ENCODE measurements at regions not wholly inside any gene's neighbourhood (a gene's known extent, or its start where the extent isn't known, plus 50 kb on each side); places are given as distances from the start of the nearest gene placed in this dataset.
"Not testable (repeated sequence)": the region's sequence is repeated elsewhere in the genome, so short reads cannot be mapped to it uniquely, and the experiment has no call there.

DNA sequence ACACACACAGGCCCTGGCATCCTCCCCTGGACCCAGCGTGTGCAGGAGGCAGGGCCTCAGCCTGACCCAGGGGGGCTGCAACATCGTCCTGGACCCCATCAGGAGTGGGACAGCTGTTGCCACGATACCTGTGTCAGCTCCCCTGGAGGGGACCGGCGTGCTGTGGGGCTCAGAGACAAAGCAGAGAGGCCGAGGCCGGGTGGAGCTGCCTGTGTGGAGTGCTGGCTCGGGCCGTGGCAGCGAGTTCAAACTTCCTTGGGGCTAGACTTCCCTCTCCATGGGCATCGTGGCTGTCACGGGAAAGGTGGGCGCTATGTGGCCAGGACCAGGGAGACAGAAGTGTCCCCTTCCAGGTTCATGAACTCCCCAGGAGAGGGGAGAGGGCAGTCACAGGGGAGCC is 155.0 kb upstream of the SFSWAP start:
- DNase-seq, result no peak

DNA sequence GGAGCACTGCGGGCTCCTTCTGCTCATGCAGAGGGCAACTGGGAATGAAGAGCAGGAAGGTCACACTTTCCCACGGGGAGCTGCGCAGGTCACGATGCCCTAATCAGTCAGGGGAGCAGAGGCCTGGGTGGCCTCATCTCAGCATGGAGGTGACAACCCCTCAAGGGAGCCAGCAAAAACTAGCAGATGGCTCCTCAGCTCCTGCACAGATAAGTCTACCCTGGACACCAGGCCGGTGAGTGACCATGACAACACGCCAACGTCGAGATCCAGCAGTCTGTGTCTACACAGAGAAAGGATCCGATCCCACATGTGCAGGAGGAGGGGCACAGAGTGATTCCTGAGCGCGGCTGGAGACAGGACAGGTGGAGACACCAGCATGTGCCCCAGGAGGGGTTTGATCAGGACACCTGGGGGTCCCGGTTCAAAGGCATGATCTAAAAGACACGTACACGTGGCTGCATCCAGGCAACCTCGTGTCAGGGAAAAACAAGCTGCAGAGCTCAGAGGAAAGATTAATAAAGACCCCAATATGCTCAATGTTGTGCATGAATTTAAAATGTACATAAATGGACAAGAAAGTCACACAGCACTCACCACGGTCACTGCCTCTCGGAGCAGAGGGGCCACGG is 153.7 kb upstream of the SFSWAP start:
- no peak for DNase-seq

DNA sequence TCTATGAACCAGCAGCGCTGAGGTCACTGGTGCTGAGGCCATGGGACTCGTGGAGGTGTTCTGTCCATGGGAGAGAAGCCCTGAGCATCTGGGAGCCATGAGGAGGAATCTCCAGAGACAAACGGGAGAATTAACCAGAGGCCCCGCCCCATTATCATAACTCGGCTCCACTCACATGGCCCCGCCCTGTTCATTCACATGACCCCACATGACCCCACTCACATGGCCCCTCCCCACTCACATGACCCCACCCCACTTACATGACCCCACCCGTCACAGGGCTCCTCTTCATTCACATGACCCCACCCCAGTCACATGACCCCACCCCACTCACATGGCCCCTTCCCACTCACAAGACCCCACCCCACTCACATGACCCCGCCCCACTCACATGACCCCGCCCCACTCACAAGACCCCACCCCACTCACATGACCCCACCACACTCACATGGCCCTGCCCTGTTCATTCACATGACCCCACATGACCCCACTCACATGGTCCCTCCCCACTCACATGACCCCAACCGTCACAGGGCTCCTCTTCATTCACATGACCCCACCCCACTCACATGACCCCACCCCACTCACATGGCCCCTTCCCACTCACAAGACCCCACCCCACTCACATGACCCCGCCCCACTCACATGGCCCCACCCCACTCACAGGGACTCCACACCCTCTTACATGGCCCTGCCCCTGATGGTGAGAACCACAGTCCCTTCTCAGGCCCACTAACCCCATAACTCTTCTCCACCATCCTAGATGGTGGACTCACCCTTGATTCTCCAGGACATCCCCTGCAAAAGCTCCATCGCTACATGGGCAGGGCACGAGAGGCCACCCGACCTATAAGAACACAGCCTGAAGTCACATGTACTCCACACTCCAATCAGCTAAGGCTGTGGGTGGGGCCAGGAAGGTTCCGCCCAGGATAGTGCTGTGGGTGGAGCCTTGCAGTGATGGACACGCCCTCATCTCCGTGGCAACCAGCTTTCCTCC is 151.1 kb upstream of the SFSWAP start:
- no peak for DNase-seq

DNA sequence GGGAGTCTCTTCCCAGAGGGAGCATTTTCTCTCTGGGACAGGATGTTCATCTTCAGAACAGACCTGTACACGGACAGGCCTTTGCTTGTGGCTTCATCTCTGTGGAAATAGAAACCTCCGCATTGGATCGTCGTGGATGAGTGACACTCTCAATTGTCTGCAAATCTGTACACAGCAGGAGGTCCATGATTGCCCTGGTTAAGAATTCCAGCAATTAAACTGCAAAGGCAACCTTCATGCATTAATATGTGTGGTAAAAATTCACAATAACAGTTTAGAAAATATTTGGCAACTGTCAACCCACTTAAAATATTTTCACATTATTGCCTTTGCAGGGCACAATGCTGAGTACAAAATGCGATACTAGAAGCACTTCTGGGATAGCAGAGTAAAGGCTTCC is 149.8 kb upstream of the SFSWAP start:
- DNase-seq, result no peak

DNA sequence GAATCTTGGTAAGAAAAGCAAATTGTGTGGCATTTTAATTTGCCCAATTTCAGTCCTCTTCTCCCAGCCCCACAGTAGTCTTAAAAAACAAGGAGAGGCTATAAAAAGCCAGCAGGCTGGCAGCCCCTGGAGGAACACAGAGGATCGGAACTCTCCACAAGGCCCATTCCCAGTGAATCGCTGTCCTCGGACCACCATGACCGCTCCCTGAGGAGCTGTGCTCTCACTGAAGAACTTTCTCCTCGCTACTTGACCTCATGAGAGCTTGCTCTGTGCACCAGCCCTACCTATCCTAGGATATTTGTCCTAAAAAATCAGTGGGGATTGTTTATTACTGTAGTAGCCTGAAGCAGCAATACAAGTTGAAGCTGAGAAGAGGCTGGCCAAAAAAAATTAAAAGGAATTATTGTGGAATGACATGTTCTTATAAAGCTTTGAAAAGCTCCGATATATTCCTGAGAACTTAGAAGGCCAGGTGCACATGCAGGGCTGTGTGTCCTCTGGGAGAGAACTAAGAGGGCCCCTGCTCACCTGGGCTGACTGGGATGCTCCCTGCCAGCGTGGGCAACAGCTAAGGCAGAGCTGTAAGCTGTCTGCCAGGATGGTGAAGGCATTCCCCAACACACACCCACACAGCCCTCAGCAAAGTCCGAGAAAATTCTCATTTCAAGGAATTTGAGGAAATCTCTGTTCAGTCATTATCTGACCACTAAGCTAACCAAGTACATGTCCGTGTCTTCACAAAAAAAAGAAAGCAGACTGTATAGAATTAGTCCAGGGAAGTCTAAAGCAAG is 148.8 kb upstream of the SFSWAP start:
- no peak for DNase-seq

DNA sequence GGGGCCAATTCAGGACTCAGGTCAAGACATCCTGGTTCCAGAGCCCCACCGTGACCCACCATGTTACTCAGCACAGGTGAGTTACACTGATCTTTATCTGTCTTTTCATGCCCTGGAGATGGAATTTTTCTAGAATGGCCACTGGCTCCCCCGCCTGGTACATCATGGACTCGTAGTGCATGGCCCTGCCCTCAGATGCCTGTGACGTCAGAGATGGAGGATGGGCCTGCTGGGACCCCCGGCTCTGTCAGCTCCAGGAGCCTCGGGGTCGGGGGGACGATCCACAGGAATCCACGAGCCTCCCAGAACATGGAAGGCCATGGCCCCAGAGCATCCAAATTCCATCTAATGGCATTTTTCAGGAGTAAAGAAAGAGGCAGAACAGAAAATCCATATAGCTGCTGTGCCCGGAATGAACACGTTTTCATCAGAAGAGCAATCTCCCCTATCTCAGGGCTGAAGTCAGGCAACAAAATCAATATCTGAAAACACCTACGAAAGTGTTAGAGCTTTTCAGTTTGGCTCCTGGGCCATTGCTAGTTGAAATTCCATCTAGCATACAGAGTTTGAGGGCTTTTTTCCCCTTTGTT is 146.7 kb upstream of the SFSWAP start:
- DNase-seq, result not testable (repeated sequence)

DNA sequence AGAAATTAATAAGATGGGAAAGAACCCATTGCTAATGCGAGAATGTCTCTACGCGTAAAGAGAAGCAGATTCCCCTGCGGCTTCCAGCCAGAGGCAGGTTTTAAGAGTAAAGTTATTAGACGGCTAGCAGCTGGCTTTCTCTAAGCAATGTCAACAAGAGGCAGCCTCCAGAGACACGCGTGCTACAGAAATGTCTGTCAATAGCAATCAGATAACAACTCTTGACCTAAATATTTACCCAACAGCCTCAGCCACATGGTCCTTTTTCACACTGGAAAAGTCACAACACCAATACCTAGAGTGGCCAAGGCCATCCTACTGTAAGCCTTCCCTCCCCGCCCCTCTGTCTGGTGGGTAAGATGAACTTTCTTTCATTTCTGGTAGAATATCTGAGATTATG is 146.0 kb upstream of the SFSWAP start:
- DNase-seq, result no peak

DNA sequence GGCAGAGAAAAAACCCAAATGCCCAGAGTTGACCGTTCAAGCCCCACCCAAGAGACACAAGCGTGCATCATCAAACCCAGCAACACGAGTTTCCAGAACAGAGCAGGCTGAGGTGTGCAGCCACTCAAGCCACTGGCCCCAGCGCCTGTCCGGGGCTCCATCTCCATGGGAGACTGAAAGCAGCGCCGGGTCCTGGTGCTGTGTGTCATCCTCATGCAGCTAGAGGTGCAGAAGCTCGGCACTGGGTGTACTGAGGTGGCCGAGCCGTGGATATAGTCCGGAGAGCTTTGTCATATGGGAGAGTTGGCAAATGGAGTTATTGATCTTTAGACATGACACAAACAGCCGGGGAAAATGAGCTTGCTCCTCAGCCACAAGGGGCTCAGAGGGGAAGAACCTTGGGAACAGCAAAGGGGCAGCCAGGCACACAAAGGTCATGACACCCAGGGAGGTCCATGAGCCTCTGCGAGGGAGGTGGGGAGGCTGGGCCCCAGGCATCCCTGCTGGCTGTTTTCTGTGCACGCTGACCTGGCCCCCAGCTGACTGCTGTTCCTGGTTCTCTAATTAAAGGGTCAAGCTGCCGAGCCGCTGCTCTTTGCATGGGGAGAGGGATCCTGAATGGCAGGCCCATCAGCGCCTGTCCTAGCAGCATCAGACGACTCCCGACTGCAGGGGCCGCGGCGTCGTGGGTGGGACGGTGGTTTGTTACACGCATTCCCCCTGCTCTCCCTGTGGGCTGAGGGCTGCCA is 145.4 kb upstream of the SFSWAP start:
- no peak for DNase-seq

DNA sequence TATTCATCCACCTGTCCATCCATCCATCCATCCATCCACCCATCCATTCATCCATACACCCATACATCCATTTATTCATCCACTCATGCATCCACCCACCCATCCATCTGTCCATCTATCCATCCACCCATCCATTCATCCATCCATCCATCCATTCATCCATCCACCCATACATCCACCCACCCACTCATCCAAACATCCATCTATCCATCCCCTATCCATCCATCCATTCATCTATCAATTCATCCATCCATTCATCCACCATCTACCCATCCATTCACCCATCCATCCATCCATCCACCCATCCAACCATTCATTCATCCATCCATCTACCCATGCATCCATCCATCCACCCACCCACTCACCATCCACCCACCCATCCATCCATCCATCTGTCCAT is 142.6 kb upstream of the SFSWAP start:
- DNase-seq, result no peak

DNA sequence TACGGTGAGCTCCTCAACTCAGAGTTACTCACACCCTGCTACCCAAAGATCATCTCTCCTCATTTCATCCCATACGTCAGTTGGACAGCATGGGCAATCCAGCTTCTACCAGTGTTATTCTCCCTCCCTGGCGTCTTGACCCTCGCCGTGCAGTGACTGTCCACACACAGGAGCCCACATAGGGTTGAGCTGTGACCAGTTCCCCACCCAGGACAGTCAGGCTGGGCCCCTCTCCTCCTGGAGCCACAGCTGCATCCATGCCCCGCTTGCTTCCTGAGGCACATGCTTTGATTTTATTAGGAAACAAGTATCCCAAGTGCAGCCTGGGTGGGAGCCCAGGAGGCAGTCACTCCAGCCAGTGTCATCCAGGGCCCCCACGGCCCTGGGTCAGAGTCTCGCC is 140.3 kb upstream of the SFSWAP start:
- DNase-seq, result no peak

DNA sequence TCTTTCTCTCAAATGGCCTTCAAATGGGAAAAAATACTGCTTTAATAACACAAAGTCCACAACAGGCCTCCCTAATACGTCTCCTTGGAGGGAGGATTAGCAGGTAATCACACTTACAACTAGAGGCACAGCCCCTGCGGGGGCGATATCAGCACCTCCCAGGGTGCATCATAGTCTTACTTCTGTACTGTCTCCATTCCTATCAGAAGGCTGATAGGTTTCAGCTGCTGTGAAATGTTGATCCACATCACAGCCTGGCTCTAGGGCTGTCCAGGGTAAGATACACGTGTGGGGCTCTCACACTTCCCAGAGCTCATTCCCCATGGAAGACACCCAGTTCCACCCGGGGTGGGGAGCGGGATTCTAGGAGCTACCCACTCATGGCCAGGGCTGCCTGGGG is 139.1 kb upstream of the SFSWAP start:
- DNase-seq, result no peak

DNA sequence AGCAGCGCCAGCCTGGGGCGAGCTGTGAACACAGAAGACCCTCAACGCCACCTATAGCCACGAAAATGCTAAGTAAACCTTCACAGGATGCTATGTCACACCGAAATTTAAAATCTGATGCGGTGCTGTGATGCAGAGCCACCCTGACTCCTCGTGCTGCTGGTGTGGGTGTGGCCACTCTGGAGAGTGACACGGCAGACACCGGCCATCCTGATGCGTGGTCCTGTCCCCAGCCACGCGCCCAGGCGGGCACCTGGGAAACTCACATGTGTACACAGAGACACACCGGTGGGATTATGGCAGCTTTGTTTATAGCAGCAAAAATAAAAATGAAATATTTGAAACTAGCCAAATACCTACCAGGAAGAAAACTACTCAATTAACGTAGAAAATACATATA is 138.3 kb upstream of the SFSWAP start:
- DNase-seq, result no peak

DNA sequence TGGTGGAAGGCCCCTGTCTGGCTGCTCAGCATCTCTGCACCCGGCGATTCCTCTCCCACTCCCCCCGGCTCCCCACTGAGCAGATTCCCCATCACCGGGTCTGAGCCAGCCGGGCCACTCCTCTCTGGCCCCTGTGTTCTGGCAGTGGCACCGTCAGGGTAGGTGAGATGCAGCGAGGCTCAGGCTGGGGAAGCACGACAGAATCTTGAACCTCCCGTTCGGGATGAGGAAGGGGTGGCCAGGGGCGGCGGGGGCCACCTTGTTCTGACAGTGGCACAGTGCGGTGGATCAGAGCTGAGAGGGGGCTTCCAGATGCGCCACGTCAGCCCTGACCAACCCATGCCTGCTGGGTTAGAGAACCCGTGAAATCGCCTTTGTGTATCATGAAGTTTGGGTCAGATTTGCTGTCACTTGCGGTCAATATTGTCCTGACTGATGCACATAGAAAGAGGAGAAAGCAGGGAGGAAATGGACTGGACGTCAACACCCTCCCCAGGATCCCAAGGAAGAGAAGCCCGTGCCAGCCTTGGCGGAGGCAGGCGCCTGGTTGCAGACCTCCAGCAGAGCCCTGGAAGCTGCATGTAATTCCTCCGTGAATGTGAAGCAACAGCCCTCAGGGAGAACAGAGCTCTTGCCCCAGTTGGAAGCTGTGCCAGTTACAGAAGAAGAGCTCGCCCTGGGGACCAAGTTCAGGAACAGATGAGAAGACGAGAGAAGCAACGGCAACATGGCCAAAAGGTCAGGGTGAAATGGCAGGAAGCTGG is 137.1 kb upstream of the SFSWAP start:
- DNase-seq, result no peak

DNA sequence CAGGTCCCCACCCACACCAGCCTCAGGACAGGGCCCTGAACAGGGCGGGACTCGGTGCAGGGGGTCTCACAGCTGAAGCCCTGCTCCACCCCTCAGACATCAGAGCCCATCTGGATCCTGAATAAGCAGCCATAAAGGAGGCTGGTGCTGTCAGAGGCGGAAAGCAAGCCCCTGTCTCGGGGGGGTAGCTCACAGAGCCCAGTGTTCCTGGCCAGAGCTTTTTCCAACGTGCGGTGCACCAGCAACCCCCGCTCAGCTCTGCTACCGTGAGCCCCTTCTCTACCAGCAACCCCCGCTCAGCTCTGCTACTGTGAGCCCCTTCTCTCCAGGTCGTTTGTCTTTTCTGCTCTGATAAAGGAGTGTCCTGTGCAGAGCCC is 136.5 kb upstream of the SFSWAP start:
- DNase-seq, result no peak

DNA sequence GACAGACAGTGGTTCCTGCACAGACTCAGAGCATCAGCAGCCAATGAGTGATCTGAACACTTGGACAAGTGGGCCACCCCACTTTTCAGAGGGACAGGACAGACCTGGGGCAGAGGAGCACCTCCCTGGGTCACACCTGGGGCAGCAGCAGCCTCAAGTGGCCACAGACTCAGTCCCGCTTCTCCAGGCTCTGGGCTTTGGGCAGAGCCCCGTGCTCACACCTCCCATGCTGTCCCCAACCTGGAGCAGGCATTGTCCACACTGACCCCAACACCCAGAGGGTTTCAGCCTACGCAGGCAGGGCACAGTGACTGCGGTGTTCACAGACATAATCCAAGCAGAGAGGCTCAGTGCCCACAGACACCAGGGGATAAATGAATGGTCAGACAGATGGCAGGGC is 135.5 kb upstream of the SFSWAP start:
- no peak for DNase-seq

DNA sequence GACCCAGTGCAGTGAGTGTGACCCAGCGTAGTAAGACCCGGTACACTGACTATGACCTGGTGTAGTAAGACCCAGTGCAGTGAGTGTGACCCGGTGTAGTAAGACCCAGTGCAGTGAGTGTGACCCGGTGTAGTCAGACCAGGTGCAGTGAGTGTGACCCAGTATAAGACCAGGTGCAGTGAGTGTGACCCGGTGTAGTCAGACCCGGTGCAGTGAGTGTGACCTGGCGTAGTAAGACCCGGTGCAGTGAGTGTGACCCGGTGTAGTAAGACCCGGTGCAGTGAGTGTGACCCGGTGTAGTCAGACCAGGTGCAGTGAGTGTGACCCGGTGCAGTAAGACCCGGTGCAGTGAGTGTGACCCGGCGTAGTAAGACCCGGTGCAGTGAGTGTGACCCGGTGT is 134.2 kb upstream of the SFSWAP start:
- not testable (repeated sequence) for DNase-seq

DNA sequence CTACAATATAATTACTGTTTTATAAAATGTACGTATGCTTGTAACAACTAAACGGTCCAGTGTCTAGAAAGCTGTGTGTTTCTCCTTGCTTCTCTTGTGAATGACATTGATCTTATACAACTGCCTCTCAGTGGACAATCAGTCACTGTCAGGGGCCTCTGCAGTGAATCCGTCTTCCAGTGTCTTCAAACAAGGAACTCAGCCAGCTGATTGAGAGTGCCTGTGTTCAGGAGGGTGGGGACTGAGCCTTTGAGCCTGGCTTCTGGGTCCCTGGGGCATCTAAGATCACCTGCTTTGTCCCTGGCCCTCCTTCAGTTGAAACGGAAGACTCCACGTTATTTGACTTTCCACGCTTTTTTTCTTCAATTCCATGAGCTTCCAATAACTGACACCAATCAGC is 133.1 kb upstream of the SFSWAP start:
- no peak for DNase-seq

DNA sequence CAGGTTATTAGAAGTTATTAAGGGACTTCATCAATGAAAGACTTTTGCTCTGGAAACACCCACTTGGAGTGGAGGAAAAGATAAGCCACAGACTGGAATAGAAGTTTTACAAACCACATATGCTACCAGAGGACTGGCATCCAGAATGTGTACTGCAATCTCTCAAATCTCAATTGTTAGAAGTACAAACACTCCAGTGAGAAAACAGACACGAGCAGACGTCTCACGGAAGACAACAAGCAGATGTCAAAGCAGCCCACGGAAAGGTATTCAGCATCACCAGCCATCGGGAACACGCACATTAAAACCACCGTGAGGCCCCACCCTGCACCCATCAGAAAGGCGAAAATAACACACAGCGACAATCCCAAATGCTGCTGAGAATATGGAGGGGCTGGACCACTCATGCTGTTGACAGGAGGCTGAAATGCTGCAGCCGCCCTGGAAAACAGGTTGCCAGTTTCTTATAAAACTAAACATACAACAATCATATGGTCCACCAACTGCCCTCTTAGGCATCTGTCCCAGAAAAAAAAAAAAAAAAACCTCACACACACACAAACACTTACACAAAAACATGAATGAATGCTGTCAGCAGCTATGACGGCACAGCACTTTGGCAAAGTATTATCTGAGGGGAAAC is 131.9 kb upstream of the SFSWAP start:
- DNase-seq, result no peak

DNA sequence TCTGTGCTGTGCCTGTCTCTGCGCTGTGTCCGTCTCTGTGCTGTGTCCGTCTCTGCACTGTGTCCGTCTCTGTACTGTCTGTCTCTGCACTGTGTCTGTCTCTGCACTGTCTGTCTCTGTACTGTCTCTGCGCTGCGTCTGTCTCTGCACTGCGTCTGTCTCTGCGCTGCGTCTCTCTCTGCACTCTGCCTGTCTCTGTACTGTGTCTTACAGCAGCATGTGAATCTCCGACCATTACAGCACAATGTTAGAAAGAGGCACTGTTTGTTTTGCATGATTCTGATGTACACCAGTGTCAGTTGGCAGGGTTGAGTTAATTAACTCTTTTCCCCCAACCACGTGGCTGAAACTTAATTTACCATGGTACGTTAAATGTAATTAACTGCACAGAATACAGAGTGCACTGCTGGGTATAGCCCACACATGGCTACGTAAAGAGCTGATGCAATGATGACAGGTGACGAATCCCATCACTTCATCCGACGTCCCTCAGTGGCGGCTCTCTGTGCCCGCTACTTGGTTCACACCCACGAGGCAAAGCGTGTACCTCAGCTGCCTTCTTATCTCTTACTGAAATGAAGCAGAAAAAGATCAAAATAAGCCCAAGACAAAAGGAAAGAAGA is 127.7 kb upstream of the SFSWAP start:
- no peak for DNase-seq

DNA sequence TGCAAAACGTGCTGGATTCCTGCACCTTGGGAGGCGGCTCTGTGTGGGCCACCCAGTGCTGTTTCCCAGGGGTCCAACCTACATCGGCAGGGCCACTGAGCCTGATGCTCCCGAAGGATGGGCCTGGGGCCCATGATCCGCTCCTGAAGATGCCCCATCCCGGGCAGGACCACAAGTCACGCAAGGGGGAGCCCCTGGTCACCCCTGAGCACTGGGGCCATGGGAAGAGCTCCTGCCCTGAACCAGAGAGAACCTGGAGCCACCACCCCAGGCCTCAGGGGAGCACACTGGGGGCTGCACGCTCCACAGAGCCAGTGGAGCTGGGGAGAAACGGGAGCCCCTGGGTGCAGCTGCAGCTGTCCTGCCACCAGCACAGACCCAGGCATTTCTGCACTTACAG is 124.6 kb upstream of the SFSWAP start:
- no peak for DNase-seq

All from C1 segment of cervical spinal cord (tissue), 14 donors.